GM19023 (cell line): ENCODE measurements at regions not wholly inside any gene's neighbourhood (a gene's known extent, or its start where the extent isn't known, plus 50 kb on each side); places are given as distances from the start of the nearest gene placed in this dataset.

Experiments used
- ATAC-seq: cut with Tn5 transposase; IDR thresholded peaks from one replicate; pipeline ENCODE4 v1.9.1; 2021; ENCODE audit warnings: mild to moderate bottlenecking, moderate library complexity; ENCODE audit not compliant: unreplicated experiment

- ATAC-seq, result no peak
These were observed 311.0 kb downstream of the GABRB2 start for GRCh38 chr5:161235569-161235968.

- no peak for ATAC-seq
These were observed 313.0 kb downstream of the GABRB2 start for GRCh38 chr5:161233553-161233952.

- ATAC-seq, result no peak
These were observed 316.3 kb downstream of the GABRB2 start for GRCh38 chr5:161230221-161230620.

GRCh38 chr5:161219816-161220215, 326.7 kb downstream of the GABRB2 start:
- ATAC-seq, result no peak

- ATAC-seq, result no peak
These were observed 329.6 kb downstream of the GABRB2 start for GRCh38 chr5:161216877-161217276.

GRCh38 chr5:161212123-161212712, 334.3 kb downstream of the GABRB2 start:
- no peak for ATAC-seq

GRCh38 chr5:161201558-161201957, 345.0 kb downstream of the GABRB2 start:
- no peak for ATAC-seq

GRCh38 chr5:161190778-161191177, 338.8 kb upstream of the ATP10B start:
- no peak for ATAC-seq

- ATAC-seq, result no peak
These were observed 338.1 kb upstream of the ATP10B start for GRCh38 chr5:161190086-161190485.

- ATAC-seq, result no peak
These were observed 337.4 kb upstream of the ATP10B start for GRCh38 chr5:161189452-161189851.

- ATAC-seq, result no peak
These were observed 331.5 kb upstream of the ATP10B start for GRCh38 chr5:161183559-161183958.

- ATAC-seq, result no peak
These were observed 324.2 kb upstream of the ATP10B start for GRCh38 chr5:161176221-161176620.

GRCh38 chr5:161169776-161170175, 317.8 kb upstream of the ATP10B start:
- no peak for ATAC-seq

- no peak for ATAC-seq
These were observed 315.2 kb upstream of the ATP10B start for GRCh38 chr5:161167016-161167767.

- ATAC-seq, result no peak
These were observed 314.1 kb upstream of the ATP10B start for GRCh38 chr5:161165998-161166660.

GRCh38 chr5:161157925-161158324, 305.9 kb upstream of the ATP10B start:
- no peak for ATAC-seq

GRCh38 chr5:161155451-161155850, 303.4 kb upstream of the ATP10B start:
- no peak for ATAC-seq

- no peak for ATAC-seq
These were observed 300.5 kb upstream of the ATP10B start for GRCh38 chr5:161152415-161152940.

- no peak for ATAC-seq
These were observed 298.5 kb upstream of the ATP10B start for GRCh38 chr5:161150441-161150988.

GRCh38 chr5:161149078-161149477, 297.1 kb upstream of the ATP10B start:
- ATAC-seq, result no peak

GRCh38 chr5:161138751-161139455, 286.9 kb upstream of the ATP10B start:
- ATAC-seq, result no peak
